IMR-90 (cell line): ENCODE measurements at regions not wholly inside any gene's neighbourhood (a gene's known extent, or its start where the extent isn't known, plus 50 kb on each side); places are given as distances from the start of the nearest gene placed in this dataset.

Source experiments
- ATAC-seq: fragments of 200-7000 bp; cut with Tn5 transposase; 2 replicates; pipeline ENCODE4 v1.9.1; 2020; ENCODE audit warnings: low read depth, mild to moderate bottlenecking, moderate library complexity
- BruUV-seq: library from RNA; stranded (reverse); fragments of 400-500 nt; replicated peaks from 2 replicates; lab custom pipeline; 2021; lab: Mats Ljungman, UMichigan
- CTCF ChIA-PET: fragments of 300-600 bp; formaldehyde crosslinking; extraction: SDS; loops from one replicate; lab custom pipeline; 2021; ENCODE audit warnings: antibody characterized with exemption; lab: Yijun Ruan, JAX
- POLR2A ChIA-PET: fragments of 300-600 bp; sonication (Branson Sonifier 250); formaldehyde crosslinking; loops from one replicate; lab custom pipeline; 2022; ENCODE audit warnings: antibody characterized with exemption; ENCODE audit not compliant: unreplicated experiment; lab: Charles Lee
- DNase-seq: peaks from one replicate; pipeline ENCODE4 v3.0.0; 2013
- H2AFZ ChIP-seq: replicated peaks from 2 replicates; pipeline ENCODE3; 2013; ENCODE audit warnings: low read length, mild to moderate bottlenecking; ENCODE audit not compliant: poor library complexity
- H2AK5ac ChIP-seq: 2 replicates; pipeline ENCODE4 v1.6.1; 2013; ENCODE audit warnings: low read depth, low read length, inconsistent platforms
- H2AK9ac ChIP-seq: replicated peaks from 2 replicates; pipeline ENCODE3; 2013; ENCODE audit warnings: mild to moderate bottlenecking, low read depth, low read length, moderate library complexity; ENCODE audit not compliant: poor library complexity
- H2BK120ac ChIP-seq: 2 replicates; pipeline ENCODE4 v1.6.1; 2013; ENCODE audit warnings: low read depth, low read length, inconsistent platforms
- H2BK15ac ChIP-seq: 3 replicates; pipeline ENCODE4 v1.6.1; 2013; ENCODE audit warnings: low read depth, low read length, inconsistent platforms
- H2BK20ac ChIP-seq: 2 replicates; pipeline ENCODE4 v1.6.1; 2013; ENCODE audit warnings: low read depth, mild to moderate bottlenecking, inconsistent platforms, low read length, moderate library complexity
- H2BK5ac ChIP-seq: 2 replicates; pipeline ENCODE4 v1.6.1; 2013; ENCODE audit warnings: mild to moderate bottlenecking, low read depth, low read length, inconsistent platforms; ENCODE audit not compliant: poor library complexity, severe bottlenecking
- H3K14ac ChIP-seq: replicated peaks from 2 replicates; pipeline ENCODE4 v1.6.1; 2013; ENCODE audit warnings: low read depth, low read length, inconsistent platforms
- H3K18ac ChIP-seq: 2 replicates; pipeline ENCODE4 v1.6.1; 2013; ENCODE audit warnings: low read depth, low read length, control low read depth
- H3K23ac ChIP-seq: 2 replicates; pipeline ENCODE4 v1.6.1; 2013; ENCODE audit warnings: low read depth, low read length, inconsistent platforms
- H3K27ac ChIP-seq: 2 replicates; pipeline ENCODE4 v1.5.1; 2013; ENCODE audit warnings: mild to moderate bottlenecking, control low read depth, low read length; ENCODE audit not compliant: insufficient read depth
- H3K27me3 ChIP-seq: 2 replicates; pipeline ENCODE4 v1.6.1; 2013; ENCODE audit warnings: low read length; ENCODE audit not compliant: control insufficient read depth, insufficient read depth
- H3K36me3 ChIP-seq: 2 replicates; pipeline ENCODE4 v1.6.1; 2013; ENCODE audit warnings: low read length, mixed read lengths; ENCODE audit not compliant: control insufficient read depth, insufficient read depth
- H3K4ac ChIP-seq: 2 replicates; pipeline ENCODE4 v1.6.1; 2013; ENCODE audit warnings: low read depth, low read length, inconsistent platforms
- H3K4me1 ChIP-seq: 2 replicates; pipeline ENCODE4 v1.6.1; 2013; ENCODE audit warnings: low read length, mixed read lengths; ENCODE audit not compliant: control insufficient read depth, insufficient read depth
- H3K4me2 ChIP-seq: 2 replicates; pipeline ENCODE4 v1.6.1; 2013; ENCODE audit warnings: low read depth, mild to moderate bottlenecking, control low read depth, low read length, moderate library complexity
- H3K4me3 ChIP-seq: 2 replicates; pipeline ENCODE4 v1.5.1; 2013; ENCODE audit warnings: low read depth, mild to moderate bottlenecking, control low read depth, low read length, moderate library complexity; ENCODE audit not compliant: insufficient read depth
- H3K56ac ChIP-seq: 2 replicates; pipeline ENCODE4 v1.6.1; 2013; ENCODE audit warnings: low read length, inconsistent platforms; ENCODE audit not compliant: insufficient read depth; ENCODE audit errors: extremely low read depth
- H3K79me1 ChIP-seq, 2 experiments: 2 replicates each; pipeline ENCODE4 v1.6.1; 2013; ENCODE audit warnings: low read length in 2 of 2, inconsistent platforms in 1 of 2, low read depth in 1 of 2
- H3K9ac ChIP-seq: 2 replicates; pipeline ENCODE4 v1.6.1; 2013; ENCODE audit warnings: low read depth, low read length, control low read depth
- H3K9me1 ChIP-seq: 2 replicates; pipeline ENCODE4 v1.6.1; 2013; ENCODE audit warnings: low read length, inconsistent platforms; ENCODE audit not compliant: insufficient read depth
- H3K9me3 ChIP-seq: 2 replicates; pipeline ENCODE4 v1.6.1; 2013; ENCODE audit warnings: low read length; ENCODE audit not compliant: control insufficient read depth, insufficient read depth
- H4K20me1 ChIP-seq: 2 replicates; pipeline ENCODE4 v1.6.1; 2013; ENCODE audit warnings: low read length, inconsistent platforms; ENCODE audit not compliant: insufficient read depth
- H4K5ac ChIP-seq: 2 replicates; pipeline ENCODE4 v1.6.1; 2013; ENCODE audit warnings: mild to moderate bottlenecking, low read depth, low read length, control low read depth
- H4K8ac ChIP-seq, 2 experiments: 2 replicates each; pipeline ENCODE4 v1.6.1; 2013; ENCODE audit warnings: low read depth in 2 of 2, low read length in 2 of 2, control low read depth in 1 of 2, inconsistent platforms in 1 of 2
- H4K91ac ChIP-seq: 2 replicates; pipeline ENCODE4 v1.6.1; 2013; ENCODE audit warnings: low read depth, low read length, inconsistent platforms; ENCODE audit not compliant: insufficient read depth
- FOS ChIP-seq: fragments of 150-350 bp; IDR thresholded peaks from 2 replicates; pipeline ENCODE4 v1.6.1; 2016; ENCODE audit warnings: low read depth, low read length
- MAFK ChIP-seq: IDR thresholded peaks from 2 replicates; pipeline ENCODE4 v1.6.1; 2012; ENCODE audit warnings: low read depth, low read length, improper control_type of control experiment
- MXI1 ChIP-seq: IDR thresholded peaks from 2 replicates; pipeline ENCODE4 v1.6.1; 2012; ENCODE audit warnings: low read depth, mild to moderate bottlenecking, low read length, moderate library complexity, borderline replicate concordance
- NFE2L2 ChIP-seq: fragments of 150-350 bp; IDR thresholded peaks from 2 replicates; pipeline ENCODE4 v1.6.1; 2016; ENCODE audit warnings: low read depth, mild to moderate bottlenecking, low read length
- POLR2A ChIP-seq: IDR thresholded peaks from 2 replicates; pipeline ENCODE4 v1.6.1; 2012; ENCODE audit warnings: mild to moderate bottlenecking, low read depth, low read length
- RCOR1 ChIP-seq: IDR thresholded peaks from 2 replicates; pipeline ENCODE4 v1.6.1; 2012; ENCODE audit warnings: mild to moderate bottlenecking, low read length, improper control_type of control experiment; ENCODE audit not compliant: insufficient replicate concordance
- WGBS, 2 experiments: methylation state at CpG; one replicate each; pipeline versions ENCODE4 v1.1.5 to v1.1.7; 2013; ENCODE audit warnings: missing lambda C conversion rate in 2 of 2; ENCODE audit not compliant: insufficient read length in 1 of 2; ENCODE audit errors: extremely low coverage in 2 of 2; 5-methylcytosine and 5-hydroxymethylcytosine counted together
- dilution Hi-C: fragments of 300-500 bp; cut with HindIII; formaldehyde crosslinking; loops from one replicate; pipeline ENCODE4 v1.14.3; 2018; ENCODE audit warnings: low sequenced_read_pairs; ENCODE audit not compliant: unreplicated experiment
- in situ Hi-C: fragments of 300-500 bp; cut with MboI; formaldehyde crosslinking; loops from 3 replicates; pipeline ENCODE4 v1.14.3; 2019; ENCODE audit warnings: low sequenced_read_pairs, inconsistent platforms, mixed read lengths
- intact Hi-C: fragments of 100-400 bp; cut with micrococcal nuclease; formaldehyde crosslinking; loops from 2 replicates; pipeline ENCODE4 v1.10.0; 2022
- TF ChIP-seq, protein P1 (sequence below): fragments of 150-350 bp; IDR thresholded peaks from 2 replicates; pipeline ENCODE4 v1.6.1; 2017; ENCODE audit warnings: mild to moderate bottlenecking, antibody characterized with exemption, low read length, low read depth
- TF ChIP-seq, protein P2 (sequence below): fragments of 150-350 bp; IDR thresholded peaks from 2 replicates; pipeline ENCODE4 v1.6.1; 2016; ENCODE audit warnings: low read depth, mild to moderate bottlenecking, low read length, moderate library complexity, borderline replicate concordance

DNA sequence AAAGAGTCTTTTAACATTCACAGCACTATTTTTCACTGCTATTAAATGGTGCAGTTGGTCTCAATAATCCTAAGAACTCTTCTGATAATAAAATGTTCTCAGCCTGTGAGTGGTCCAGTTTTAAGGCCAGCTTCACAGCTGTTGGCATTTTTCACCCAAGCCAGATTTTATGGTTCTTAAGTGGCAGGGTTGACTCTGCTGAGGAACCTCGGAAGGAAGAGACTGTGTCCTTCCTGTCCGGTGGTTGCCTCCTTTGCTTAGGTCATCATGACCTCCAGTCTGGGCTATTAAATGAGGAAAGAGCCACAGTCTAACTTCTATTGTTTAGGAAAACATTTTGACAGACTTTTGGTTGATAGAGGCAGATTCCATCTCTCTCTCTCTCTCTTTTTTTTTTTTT lies 112.5 kb upstream of the SERBP1 start:
- no peak overlapping the region for H2BK120ac ChIP-seq
- peaks cover 3% of the 10 kb centered on the region; the same call in 1 of the 2 replicates for H3K9me1 ChIP-seq
- H3K4me1 ChIP-seq, result no peaks in the 10 kb centered on the region
- H3K23ac ChIP-seq, result no peak overlapping the region
- no peak overlapping the region for H4K8ac ChIP-seq
- dilution Hi-C loops, result no loop called here
- BruUV-seq, result no TSS peak
- H3K4me3 ChIP-seq, result no peak overlapping the region
- ChIA-PET CTCF (interaction anchor here (2.5 kb wide), 1 partner anchor 19 kb away, joined by 8 read pairs; no protein-coding TSS in a partner anchor), POLR2A (no interaction called here)
- H2BK5ac ChIP-seq, result no peak overlapping the region
- no peak overlapping the region for H3K4me2 ChIP-seq
- intact Hi-C loops, result loop anchor here (5.0 kb wide), 1 partner anchor 680 kb away; no protein-coding TSS in a partner anchor
- no peak overlapping the region for H3K18ac ChIP-seq
- no peaks in the 10 kb centered on the region for H3K27me3 ChIP-seq
- H3K9me3 ChIP-seq, result no peaks in the 10 kb centered on the region
- no peak overlapping the region for H4K5ac ChIP-seq
- H2AK5ac ChIP-seq, result no peak overlapping the region
- H3K36me3 ChIP-seq, result no peaks in the 10 kb centered on the region
- no peak for ATAC-seq
- H4K91ac ChIP-seq, result no peak overlapping the region
- H3K4ac ChIP-seq, result no peak overlapping the region
- in situ Hi-C loops, result loop anchor here (25.0 kb wide), 1 partner anchor 820 kb away; no protein-coding TSS in a partner anchor
- no peak for DNase-seq
- H2AFZ ChIP-seq, result no peak overlapping the region
- H3K79me1 ChIP-seq, result no peaks in the 10 kb centered on the region
- WGBS, 2 experiments, result no CpG with 5 or more reads among the region's 2 CpGs
- no peaks in the 10 kb centered on the region for H4K20me1 ChIP-seq
- H3K56ac ChIP-seq, result no peak overlapping the region
- TF ChIP-seq, protein P1, sequence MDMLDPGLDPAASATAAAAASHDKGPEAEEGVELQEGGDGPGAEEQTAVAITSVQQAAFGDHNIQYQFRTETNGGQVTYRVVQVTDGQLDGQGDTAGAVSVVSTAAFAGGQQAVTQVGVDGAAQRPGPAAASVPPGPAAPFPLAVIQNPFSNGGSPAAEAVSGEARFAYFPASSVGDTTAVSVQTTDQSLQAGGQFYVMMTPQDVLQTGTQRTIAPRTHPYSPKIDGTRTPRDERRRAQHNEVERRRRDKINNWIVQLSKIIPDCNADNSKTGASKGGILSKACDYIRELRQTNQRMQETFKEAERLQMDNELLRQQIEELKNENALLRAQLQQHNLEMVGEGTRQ, result no peak
- TF ChIP-seq POLR2A (no peak), MAFK (no peak), NFE2L2 (no peak), FOS (no peak), MXI1 (no peak), RCOR1 (no peak)
- TF ChIP-seq, protein P2, sequence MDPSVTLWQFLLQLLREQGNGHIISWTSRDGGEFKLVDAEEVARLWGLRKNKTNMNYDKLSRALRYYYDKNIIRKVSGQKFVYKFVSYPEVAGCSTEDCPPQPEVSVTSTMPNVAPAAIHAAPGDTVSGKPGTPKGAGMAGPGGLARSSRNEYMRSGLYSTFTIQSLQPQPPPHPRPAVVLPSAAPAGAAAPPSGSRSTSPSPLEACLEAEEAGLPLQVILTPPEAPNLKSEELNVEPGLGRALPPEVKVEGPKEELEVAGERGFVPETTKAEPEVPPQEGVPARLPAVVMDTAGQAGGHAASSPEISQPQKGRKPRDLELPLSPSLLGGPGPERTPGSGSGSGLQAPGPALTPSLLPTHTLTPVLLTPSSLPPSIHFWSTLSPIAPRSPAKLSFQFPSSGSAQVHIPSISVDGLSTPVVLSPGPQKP, result no peak
- no peak overlapping the region for H3K9ac ChIP-seq
- H2AK9ac ChIP-seq, result no peak overlapping the region
- no peak overlapping the region for H2BK15ac ChIP-seq
- no peak overlapping the region for H3K14ac ChIP-seq
- no peak overlapping the region for H3K27ac ChIP-seq
- H2BK20ac ChIP-seq, result no peak overlapping the region
